ENCODE measurements at regions not wholly inside any gene's neighbourhood (a gene's known extent, or its start where the extent isn't known, plus 50 kb on each side); places are given as distances from the start of the nearest gene placed in this dataset.

DNA sequence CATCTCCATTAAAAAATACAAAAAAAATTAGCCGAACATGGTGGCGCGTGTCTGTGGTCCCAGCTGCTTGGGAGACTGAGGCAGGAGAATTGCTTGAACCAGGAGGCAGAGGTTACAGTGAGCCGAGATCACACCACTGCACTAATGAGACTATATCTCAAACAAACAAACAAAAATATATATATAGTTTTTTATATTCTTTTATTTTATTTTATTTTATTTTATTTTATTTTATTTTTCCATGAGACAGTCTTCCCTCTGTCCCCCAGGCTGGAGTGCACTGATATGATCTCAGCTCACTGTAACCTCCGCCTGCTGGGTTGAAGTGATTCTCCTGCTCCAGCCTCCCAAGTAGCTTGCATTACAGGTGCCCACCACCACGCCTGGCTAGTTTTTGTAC lies 79.5 kb downstream of the IRF2BPL start:
- Histone ChIP-seq H3K36me3 (no peaks in the 10 kb centered on the region), H3K4me1 (peaks cover 9 to 26% of the 10 kb centered on the region in 2 donors), H3K4me3 (no peak overlapping the region), H3K27ac (peak overlapping the region; percentile 87 to 89), H3K9me3 (no peaks in the 10 kb centered on the region), H3K27me3 (no peaks in the 10 kb centered on the region)
- no peak for TF ChIP-seq POLR2A (IDR thresholded peaks at IDR 0.05)
- TF ChIP-seq, protein P1, sequence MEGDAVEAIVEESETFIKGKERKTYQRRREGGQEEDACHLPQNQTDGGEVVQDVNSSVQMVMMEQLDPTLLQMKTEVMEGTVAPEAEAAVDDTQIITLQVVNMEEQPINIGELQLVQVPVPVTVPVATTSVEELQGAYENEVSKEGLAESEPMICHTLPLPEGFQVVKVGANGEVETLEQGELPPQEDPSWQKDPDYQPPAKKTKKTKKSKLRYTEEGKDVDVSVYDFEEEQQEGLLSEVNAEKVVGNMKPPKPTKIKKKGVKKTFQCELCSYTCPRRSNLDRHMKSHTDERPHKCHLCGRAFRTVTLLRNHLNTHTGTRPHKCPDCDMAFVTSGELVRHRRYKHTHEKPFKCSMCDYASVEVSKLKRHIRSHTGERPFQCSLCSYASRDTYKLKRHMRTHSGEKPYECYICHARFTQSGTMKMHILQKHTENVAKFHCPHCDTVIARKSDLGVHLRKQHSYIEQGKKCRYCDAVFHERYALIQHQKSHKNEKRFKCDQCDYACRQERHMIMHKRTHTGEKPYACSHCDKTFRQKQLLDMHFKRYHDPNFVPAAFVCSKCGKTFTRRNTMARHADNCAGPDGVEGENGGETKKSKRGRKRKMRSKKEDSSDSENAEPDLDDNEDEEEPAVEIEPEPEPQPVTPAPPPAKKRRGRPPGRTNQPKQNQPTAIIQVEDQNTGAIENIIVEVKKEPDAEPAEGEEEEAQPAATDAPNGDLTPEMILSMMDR (IDR thresholded peaks at IDR 0.05), result no peak
- TF ChIP-seq POLR2AphosphoS5 (IDR thresholded peaks at IDR 0.05), result no peak
- intact Hi-C loops (cut with DNase I; ENCODE audit: low total_unique reads), result no loop called here
- DNase-seq (ENCODE audit: low spot score in 2 of 2), result no peak

DNA sequence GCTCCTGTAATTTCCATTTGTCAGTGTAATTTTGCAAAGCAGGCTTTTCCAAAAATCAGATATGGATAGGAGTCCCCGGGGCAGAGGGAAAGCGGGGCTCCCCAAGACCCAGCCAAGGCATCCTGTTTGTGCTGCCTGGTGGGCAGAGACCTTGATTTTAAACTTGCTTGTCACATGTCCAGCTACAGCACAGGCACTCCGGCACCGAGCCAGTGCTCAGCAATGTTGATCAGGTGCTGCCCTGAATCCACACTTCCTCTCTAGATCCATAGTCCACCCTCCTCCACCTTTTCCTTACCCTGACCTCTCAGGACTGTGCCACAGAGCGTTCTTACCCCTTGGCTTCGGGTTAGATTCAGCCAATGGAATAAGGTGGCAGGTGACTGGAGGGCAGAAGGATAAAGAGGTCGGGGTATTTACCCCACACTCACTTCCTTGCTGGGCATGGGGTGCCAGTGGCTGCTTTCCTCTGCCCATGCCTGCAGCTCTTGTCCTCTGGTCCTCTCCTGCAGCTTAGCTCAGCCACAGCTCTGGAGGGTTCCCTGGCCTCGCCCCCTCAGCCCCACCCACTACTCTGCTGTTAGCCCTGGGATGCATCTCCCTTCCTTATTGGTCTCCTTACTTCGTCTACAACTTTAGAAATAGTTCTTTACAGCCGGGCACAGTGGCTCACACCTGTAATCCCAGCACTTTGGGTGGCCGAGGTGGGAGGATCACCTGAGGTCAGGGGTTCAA lies 80.1 kb downstream of the IRF2BPL start:
- TF ChIP-seq, protein P1 (IDR thresholded peaks at IDR 0.05), result no peak
- TF ChIP-seq POLR2AphosphoS5 (IDR thresholded peaks at IDR 0.05), result no peak
- no peak for TF ChIP-seq POLR2A (IDR thresholded peaks at IDR 0.05)
- Histone ChIP-seq H3K27ac (peak overlapping the region; percentile 87 to 89), H3K27me3 (no peaks in the 10 kb centered on the region), H3K4me3 (no peak overlapping the region), H3K9me3 (no peaks in the 10 kb centered on the region), H3K4me1 (peaks cover 9 to 26% of the 10 kb centered on the region in 2 donors), H3K36me3 (no peaks in the 10 kb centered on the region)
- DNase-seq (ENCODE audit: low spot score in 2 of 2), result peak in 1 of 2 donors; percentile 56
- intact Hi-C loops (cut with DNase I; ENCODE audit: low total_unique reads), result no loop called here

DNA sequence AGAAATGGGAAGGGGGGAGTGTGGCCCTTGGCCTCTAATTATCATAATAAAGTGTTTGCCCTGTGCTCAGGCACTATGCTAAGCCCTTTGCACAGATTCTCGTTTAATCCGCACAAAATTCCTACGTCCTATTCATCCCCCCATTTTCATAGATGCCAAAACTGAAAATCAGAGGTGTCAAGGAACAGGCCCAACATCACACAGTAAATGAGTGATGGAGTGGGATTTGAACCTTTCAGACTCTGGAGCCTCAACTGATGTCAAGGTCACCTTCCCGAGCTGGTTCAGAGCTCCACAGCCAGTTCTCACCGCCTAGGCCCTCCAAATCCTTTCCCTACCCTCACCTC lies 80.7 kb downstream of the IRF2BPL start:
- peaks cover 9 to 26% of the 10 kb centered on the region in 2 donors for H3K4me1 ChIP-seq
- H3K27ac ChIP-seq, result peak overlapping the region; percentile 87 to 89
- no peaks in the 10 kb centered on the region for H3K36me3 ChIP-seq
- TF ChIP-seq POLR2A (IDR thresholded peaks at IDR 0.05), result no peak
- TF ChIP-seq POLR2AphosphoS5 (IDR thresholded peaks at IDR 0.05), result no peak
- TF ChIP-seq, protein P1 (IDR thresholded peaks at IDR 0.05), result no peak
- no peaks in the 10 kb centered on the region for H3K9me3 ChIP-seq
- H3K4me3 ChIP-seq, result peak overlapping the region in 1 of 3 donors; percentile 53
- no peak for DNase-seq (ENCODE audit: low spot score in 2 of 2)
- intact Hi-C loops (cut with DNase I; ENCODE audit: low total_unique reads), result no loop called here
- no peaks in the 10 kb centered on the region for H3K27me3 ChIP-seq

DNA sequence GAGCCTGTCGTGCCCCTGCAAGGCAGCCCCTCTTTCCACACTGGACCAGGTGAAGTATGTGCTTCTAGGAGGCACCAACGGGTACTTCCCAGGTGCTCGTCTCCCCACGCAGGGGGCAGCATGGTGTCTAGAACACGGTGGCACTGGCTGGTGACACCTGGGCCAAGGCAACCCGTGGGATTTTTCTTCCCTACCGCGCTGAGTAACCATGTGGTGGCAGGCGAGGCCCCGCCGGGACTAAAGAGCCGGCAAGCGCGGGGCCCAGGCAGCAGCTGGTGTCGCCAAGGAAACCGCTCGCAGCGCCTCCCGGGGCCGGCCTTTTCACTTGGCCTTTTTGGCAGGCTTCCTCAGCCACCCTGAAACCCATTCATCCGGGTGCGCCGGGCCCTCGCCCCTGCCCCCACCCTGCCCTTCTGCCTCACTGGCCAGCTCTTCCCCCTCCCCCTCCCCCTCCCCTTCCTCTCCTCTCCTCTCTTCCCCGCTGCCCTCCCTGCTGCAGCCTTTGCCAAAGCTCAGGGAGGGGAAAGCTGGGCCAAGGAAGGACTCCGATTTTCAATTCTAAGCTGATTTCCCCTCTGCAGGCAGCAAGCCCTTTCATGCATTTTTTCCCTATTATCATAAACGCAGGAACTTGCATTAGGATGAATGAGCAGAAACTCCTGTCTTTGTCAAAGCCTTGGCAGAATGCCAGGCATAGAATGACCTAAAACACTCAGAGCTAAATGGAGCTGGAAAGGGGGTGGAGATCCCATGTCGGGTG lies 81.2 kb downstream of the IRF2BPL start:
- Histone ChIP-seq H3K27me3 (no peaks in the 10 kb centered on the region), H3K4me1 (peaks cover 9 to 26% of the 10 kb centered on the region in 2 donors), H3K27ac (peak overlapping the region; percentile 87 to 89), H3K4me3 (peak overlapping the region; percentile 4 to 53 (median 20)), H3K9me3 (no peaks in the 10 kb centered on the region), H3K36me3 (no peaks in the 10 kb centered on the region)
- intact Hi-C loops (cut with DNase I; ENCODE audit: low total_unique reads), result no loop called here
- TF ChIP-seq POLR2AphosphoS5 (IDR thresholded peaks at IDR 0.05) (peak; percentile 28 to 64 (median 55)), POLR2A (IDR thresholded peaks at IDR 0.05) (no peak)
- TF ChIP-seq, protein P1 (IDR thresholded peaks at IDR 0.05), result peak; percentile 7 to 79 (median 62)
- DNase-seq (ENCODE audit: low spot score in 2 of 2), result peak; percentile 89 to 92

DNA sequence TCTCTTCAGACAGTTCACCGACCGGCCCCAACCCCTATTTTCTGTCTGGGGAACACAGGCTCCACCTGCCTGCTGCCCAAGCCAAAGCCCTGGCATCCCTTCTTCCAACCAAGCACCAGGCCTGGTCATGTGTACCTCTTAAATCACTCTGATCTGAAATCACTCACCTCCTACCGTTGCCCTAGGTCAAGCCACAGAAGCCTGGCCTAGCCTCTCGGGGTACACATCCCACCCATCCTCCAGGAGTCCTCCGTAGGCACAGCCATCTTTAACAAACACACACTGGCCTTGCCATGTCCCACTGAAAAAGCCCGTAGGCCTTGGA lies 81.8 kb downstream of the IRF2BPL start:
- Histone ChIP-seq H3K4me3 (peak overlapping the region in 1 of 3 donors; percentile 53), H3K4me1 (peaks cover 9 to 26% of the 10 kb centered on the region in 2 donors), H3K27ac (peak overlapping the region; percentile 87 to 89), H3K36me3 (no peaks in the 10 kb centered on the region), H3K9me3 (no peaks in the 10 kb centered on the region), H3K27me3 (no peaks in the 10 kb centered on the region)
- intact Hi-C loops (cut with DNase I; ENCODE audit: low total_unique reads), result no loop called here
- DNase-seq (ENCODE audit: low spot score in 2 of 2), result no peak
- TF ChIP-seq POLR2AphosphoS5 (IDR thresholded peaks at IDR 0.05), result no peak
- TF ChIP-seq POLR2A (IDR thresholded peaks at IDR 0.05), result no peak
- TF ChIP-seq, protein P1 (IDR thresholded peaks at IDR 0.05), result no peak
